Calu3 (cell line): ENCODE measurements at regions not wholly inside any gene's neighbourhood (a gene's known extent, or its start where the extent isn't known, plus 50 kb on each side); places are given as distances from the start of the nearest gene placed in this dataset.

Experiments
- BruUV-seq: library from RNA; stranded (reverse); fragments of 400-500 nt; replicated peaks from 2 replicates; lab custom pipeline; 2021; lab: Mats Ljungman, UMichigan
- CTCF ChIA-PET: fragments of 300-600 bp; sonication (Branson Sonifier 250); formaldehyde crosslinking; loops from one replicate; lab custom pipeline; 2022; ENCODE audit warnings: antibody characterized with exemption; lab: Charles Lee
- DNase-seq: peaks from one replicate; pipeline ENCODE4 v3.0.0; 2022
- H3K27ac Mint-ChIP-seq: one replicate; pipeline ENCODE4 v1.8.0; 2022; ENCODE audit warnings: mixed read lengths; ENCODE audit not compliant: unreplicated experiment
- H3K27me3 Mint-ChIP-seq: one replicate; pipeline ENCODE4 v1.8.0; 2022; ENCODE audit warnings: mixed read lengths; ENCODE audit not compliant: unreplicated experiment
- H3K36me3 Mint-ChIP-seq: one replicate; pipeline ENCODE4 v1.8.0; 2022; ENCODE audit warnings: mild to moderate bottlenecking, moderate library complexity, mixed read lengths; ENCODE audit not compliant: insufficient read depth, unreplicated experiment
- H3K4me1 Mint-ChIP-seq: one replicate; pipeline ENCODE4 v1.8.0; 2022; ENCODE audit warnings: mild to moderate bottlenecking, low read depth, mixed read lengths; ENCODE audit not compliant: unreplicated experiment
- H3K4me3 Mint-ChIP-seq: one replicate; pipeline ENCODE4 v1.8.0; 2022; ENCODE audit warnings: mild to moderate bottlenecking, low read depth, moderate library complexity, mixed read lengths; ENCODE audit not compliant: unreplicated experiment
- H3K9me3 Mint-ChIP-seq: one replicate; pipeline ENCODE4 v1.8.0; 2022; ENCODE audit warnings: low read depth, mixed read lengths; ENCODE audit not compliant: unreplicated experiment
- intact Hi-C: fragments of 100-400 bp; cut with micrococcal nuclease; formaldehyde crosslinking; loops from one replicate; pipeline ENCODE4 v1.10.0; 2022; ENCODE audit not compliant: unreplicated experiment
- TF ChIP-seq, protein P1 (sequence below): fragments of 200-600 bp; IDR thresholded peaks from one replicate; pipeline ENCODE4 v1.8.0; 2022; ENCODE audit warnings: antibody characterized with exemption; ENCODE audit not compliant: unreplicated experiment

DNA sequence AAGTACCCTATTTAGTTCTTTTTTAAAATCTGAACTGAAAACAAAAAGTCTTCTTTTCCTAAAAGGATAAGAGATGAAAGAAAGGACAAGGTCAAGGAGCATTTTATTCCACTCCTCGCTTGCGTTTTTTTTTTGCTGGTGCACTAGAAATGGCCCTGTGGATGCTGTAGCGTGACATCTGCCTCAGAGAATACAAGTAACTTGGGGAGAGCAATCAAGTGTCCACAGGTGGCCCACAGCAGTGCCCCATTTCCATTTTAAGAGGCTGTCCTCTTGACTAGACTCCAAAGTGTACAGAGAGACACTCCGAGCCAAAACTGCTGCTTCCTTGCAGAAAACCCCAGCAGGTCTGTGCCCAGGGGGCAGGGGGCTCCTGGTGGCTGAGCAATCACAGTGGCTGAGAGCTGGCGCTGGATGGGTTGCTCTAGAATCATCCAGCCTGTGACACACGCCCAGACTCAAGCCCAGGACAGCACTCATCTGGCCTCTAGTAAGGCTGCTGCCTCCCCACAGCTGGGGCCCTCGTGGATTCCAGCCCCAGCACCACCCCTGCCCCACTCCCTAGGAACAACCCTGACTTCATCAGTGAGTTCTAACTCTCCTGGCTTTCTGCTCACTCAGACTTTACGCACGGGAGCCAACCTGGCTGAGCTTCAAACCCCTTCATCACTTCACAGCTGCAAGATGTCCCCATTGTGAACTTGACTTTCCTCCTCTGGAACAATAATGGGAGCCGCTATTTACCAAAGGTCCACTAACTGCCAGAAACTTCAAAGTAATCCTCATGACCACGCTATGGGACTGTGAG lies 71.1 kb upstream of the SPATA12 start:
- no peak overlapping the region for H3K27ac Mint-ChIP-seq
- CTCF ChIA-PET: interaction anchor here (0.7 to 4.8 kb wide), 6 partner anchors 172 to 307 kb away, joined by 3 to 43 read pairs (median 4); partner anchors contain the start of genes ARHGEF3 and TASOR
- H3K9me3 Mint-ChIP-seq: no peaks in the 10 kb centered on the region
- intact Hi-C loops: loop anchor here (1.0 kb wide), 1 partner anchor 287 kb away; no protein-coding TSS in a partner anchor
- H3K4me1 Mint-ChIP-seq: peaks cover 27% of the 10 kb centered on the region
- no TSS peak for BruUV-seq
- H3K4me3 Mint-ChIP-seq: no peak overlapping the region
- H3K36me3 Mint-ChIP-seq: no peaks in the 10 kb centered on the region
- DNase-seq: no peak
- H3K27me3 Mint-ChIP-seq: no peaks in the 10 kb centered on the region
- TF ChIP-seq, protein P1, sequence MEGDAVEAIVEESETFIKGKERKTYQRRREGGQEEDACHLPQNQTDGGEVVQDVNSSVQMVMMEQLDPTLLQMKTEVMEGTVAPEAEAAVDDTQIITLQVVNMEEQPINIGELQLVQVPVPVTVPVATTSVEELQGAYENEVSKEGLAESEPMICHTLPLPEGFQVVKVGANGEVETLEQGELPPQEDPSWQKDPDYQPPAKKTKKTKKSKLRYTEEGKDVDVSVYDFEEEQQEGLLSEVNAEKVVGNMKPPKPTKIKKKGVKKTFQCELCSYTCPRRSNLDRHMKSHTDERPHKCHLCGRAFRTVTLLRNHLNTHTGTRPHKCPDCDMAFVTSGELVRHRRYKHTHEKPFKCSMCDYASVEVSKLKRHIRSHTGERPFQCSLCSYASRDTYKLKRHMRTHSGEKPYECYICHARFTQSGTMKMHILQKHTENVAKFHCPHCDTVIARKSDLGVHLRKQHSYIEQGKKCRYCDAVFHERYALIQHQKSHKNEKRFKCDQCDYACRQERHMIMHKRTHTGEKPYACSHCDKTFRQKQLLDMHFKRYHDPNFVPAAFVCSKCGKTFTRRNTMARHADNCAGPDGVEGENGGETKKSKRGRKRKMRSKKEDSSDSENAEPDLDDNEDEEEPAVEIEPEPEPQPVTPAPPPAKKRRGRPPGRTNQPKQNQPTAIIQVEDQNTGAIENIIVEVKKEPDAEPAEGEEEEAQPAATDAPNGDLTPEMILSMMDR: no peak

DNA sequence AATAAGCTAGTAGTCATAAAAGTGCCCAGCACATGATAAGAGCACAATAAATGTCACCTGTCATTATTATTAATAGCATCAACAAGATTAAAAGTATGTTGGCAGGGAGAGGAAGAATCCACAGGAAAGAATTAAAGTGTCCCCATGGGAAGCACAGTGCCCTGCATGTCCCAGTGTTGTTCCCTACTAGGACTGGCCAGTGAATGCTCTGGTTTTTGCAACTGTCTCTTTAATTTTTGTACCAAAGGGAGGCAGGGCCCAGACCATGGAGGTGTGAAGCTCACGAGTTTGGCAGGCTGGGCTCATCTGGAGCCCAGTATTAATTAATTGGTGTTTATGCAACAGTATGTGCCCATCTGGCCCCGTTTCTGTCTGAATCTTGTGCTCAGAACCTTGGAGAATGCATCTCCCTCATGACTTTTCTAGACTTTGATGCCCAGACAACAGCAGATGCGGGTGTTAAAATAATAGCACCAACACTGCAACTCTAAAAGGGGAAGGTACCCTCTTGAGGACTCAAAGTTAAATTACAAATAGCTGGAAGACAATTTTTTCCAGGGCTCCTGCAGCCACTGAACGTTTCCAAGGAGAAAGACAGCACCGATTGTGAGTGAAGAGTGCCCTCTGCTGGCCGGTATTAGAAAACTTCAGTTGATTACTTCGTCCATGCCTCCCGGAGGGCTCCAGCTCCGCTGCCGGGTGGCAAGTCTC lies 71.9 kb upstream of the SPATA12 start:
- BruUV-seq: no TSS peak
- Mint-ChIP-seq H3K9me3 (no peaks in the 10 kb centered on the region), H3K4me1 (peaks cover 27% of the 10 kb centered on the region), H3K27me3 (no peaks in the 10 kb centered on the region), H3K27ac (no peak overlapping the region), H3K36me3 (no peaks in the 10 kb centered on the region), H3K4me3 (no peak overlapping the region)
- CTCF ChIA-PET: interaction anchor here (0.7 to 4.8 kb wide), 7 partner anchors 171 to 306 kb away, joined by 3 to 43 read pairs (median 4); partner anchors contain the start of genes ARHGEF3 and TASOR
- DNase-seq: peak; percentile 72
- intact Hi-C loops: loop anchor here (1.0 kb wide), 1 partner anchor 286 kb away; no protein-coding TSS in a partner anchor
- TF ChIP-seq, protein P1: peak; percentile 69

DNA sequence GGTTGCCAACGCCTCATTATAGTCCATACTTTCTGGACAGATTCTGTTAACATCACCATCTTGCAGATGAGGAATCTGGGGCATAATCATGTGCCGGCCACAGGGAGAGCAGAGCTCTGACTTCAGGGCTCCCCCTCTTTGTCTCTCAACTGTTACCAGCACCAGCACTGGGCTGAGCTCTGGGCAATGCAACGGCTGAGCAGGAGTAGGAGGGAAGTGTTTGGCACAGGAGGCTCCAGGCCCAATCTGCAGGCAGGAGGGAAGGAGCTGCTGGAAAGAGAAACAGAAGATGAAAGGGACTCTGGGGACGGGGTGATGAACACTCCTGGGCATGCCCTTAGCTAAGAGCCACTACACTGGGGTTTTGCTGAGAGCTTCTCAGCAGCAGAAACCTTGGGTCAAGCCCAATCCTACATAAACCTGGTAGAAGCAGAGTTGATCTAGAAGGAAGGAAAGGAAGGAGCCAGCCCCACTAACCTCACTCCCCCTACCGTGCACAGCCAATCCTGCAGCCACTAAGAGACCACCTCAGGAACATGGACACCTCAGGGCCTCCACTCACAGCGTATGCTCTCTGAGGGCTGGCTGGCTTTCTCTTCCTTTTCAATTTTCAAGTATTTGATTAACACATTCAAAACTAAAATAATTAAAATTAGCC lies 73.1 kb upstream of the SPATA12 start:
- no peak overlapping the region for H3K27ac Mint-ChIP-seq
- no peaks in the 10 kb centered on the region for H3K27me3 Mint-ChIP-seq
- peaks cover 27% of the 10 kb centered on the region for H3K4me1 Mint-ChIP-seq
- no TSS peak for BruUV-seq
- no peak overlapping the region for H3K4me3 Mint-ChIP-seq
- H3K9me3 Mint-ChIP-seq: no peaks in the 10 kb centered on the region
- H3K36me3 Mint-ChIP-seq: no peaks in the 10 kb centered on the region
- CTCF ChIA-PET: interaction anchor here (4.8 kb wide), 1 partner anchor 284 kb away, joined by 43 read pairs; no protein-coding TSS in a partner anchor
- no peak for DNase-seq
- TF ChIP-seq, protein P1: no peak
- intact Hi-C loops: no loop called here

DNA sequence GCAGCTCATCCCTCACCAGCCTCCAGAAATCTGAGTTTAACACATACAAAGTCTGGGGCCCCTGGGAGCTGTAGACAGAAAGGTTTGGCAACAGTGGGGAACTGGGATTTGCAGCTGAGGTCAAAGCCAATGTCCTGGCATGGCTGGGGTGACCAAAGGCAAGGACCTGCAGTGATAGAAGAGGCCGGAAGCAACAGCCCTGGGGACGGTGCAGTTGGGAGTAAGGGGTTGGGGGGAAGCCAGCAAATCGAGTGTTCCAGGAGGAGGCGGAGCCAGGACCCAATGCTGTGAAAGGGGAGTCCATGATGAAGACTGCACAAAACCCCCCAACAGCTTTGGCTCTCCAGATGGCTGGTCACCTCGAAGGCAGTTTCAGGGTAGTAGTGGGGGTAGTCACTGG lies 74.1 kb upstream of the SPATA12 start:
- Mint-ChIP-seq H3K27me3 (no peaks in the 10 kb centered on the region), H3K4me1 (peaks cover 17% of the 10 kb centered on the region), H3K9me3 (no peaks in the 10 kb centered on the region), H3K27ac (no peak overlapping the region), H3K4me3 (no peak overlapping the region), H3K36me3 (peaks cover 5% of the 10 kb centered on the region)
- intact Hi-C loops: no loop called here
- no TSS peak for BruUV-seq
- TF ChIP-seq, protein P1: no peak
- DNase-seq: no peak
- CTCF ChIA-PET: no interaction called here
